BJ (cell line): ENCODE measurements at regions not wholly inside any gene's neighbourhood (a gene's known extent, or its start where the extent isn't known, plus 50 kb on each side); places are given as distances from the start of the nearest gene placed in this dataset.
"Not testable (repeated sequence)": the region's sequence is repeated elsewhere in the genome, so short reads cannot be mapped to it uniquely, and the experiment has no call there.

Experiments
- CTCF ChIA-PET: fragments of 350-600 bp; formaldehyde crosslinking; extraction: SDS; loops from one replicate; lab custom pipeline; 2021; ENCODE audit warnings: antibody characterized with exemption, inconsistent platforms; lab: Yijun Ruan, JAX
- POLR2A ChIA-PET: fragments of 300-600 bp; sonication (Branson Sonifier 250); formaldehyde crosslinking; extraction: SDS; loops from one replicate; lab custom pipeline; 2021; ENCODE audit warnings: antibody characterized with exemption; lab: Charles Lee
- DNase-seq: peaks from one replicate; pipeline ENCODE4 v3.0.0-alpha.2; 2011; ENCODE audit warnings: low read depth
- H3K27me3 ChIP-seq: 2 replicates; pipeline ENCODE4 v1.6.0; 2011; ENCODE audit warnings: low read length; ENCODE audit not compliant: control insufficient read depth, insufficient read depth
- H3K36me3 ChIP-seq: 2 replicates; pipeline ENCODE4 v1.5.1; 2011; ENCODE audit warnings: low read length; ENCODE audit not compliant: control insufficient read depth, insufficient read depth
- H3K4me3 ChIP-seq: 2 replicates; pipeline ENCODE4 v1.5.1; 2011; ENCODE audit warnings: low read depth, mild to moderate bottlenecking, control low read depth, low read length
- TF ChIP-seq, protein P1 (sequence below): IDR thresholded peaks from 2 replicates; pipeline ENCODE4 v1.5.1; 2011; ENCODE audit warnings: low read depth, mild to moderate bottlenecking, control low read depth, inconsistent platforms, low read length, moderate library complexity; ENCODE audit not compliant: insufficient read depth

GRCh38 chrX:129361576-129361975, 161.7 kb downstream of the SMARCA1 start:
- H3K4me3 ChIP-seq, result no peak overlapping the region
- no peak for DNase-seq
- H3K27me3 ChIP-seq, result no peaks in the 10 kb centered on the region
- TF ChIP-seq, protein P1, sequence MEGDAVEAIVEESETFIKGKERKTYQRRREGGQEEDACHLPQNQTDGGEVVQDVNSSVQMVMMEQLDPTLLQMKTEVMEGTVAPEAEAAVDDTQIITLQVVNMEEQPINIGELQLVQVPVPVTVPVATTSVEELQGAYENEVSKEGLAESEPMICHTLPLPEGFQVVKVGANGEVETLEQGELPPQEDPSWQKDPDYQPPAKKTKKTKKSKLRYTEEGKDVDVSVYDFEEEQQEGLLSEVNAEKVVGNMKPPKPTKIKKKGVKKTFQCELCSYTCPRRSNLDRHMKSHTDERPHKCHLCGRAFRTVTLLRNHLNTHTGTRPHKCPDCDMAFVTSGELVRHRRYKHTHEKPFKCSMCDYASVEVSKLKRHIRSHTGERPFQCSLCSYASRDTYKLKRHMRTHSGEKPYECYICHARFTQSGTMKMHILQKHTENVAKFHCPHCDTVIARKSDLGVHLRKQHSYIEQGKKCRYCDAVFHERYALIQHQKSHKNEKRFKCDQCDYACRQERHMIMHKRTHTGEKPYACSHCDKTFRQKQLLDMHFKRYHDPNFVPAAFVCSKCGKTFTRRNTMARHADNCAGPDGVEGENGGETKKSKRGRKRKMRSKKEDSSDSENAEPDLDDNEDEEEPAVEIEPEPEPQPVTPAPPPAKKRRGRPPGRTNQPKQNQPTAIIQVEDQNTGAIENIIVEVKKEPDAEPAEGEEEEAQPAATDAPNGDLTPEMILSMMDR, result no peak
- no peaks in the 10 kb centered on the region for H3K36me3 ChIP-seq
- ChIA-PET CTCF (interaction anchor here (1.2 to 1.7 kb wide), 2 partner anchors 13 to 43 kb away, joined by 4 read pairs; no protein-coding TSS in a partner anchor), POLR2A (no interaction called here)

- H3K27me3 ChIP-seq, result no peaks in the 10 kb centered on the region
- TF ChIP-seq, protein P1, result peak; percentile 39
- DNase-seq, result no peak
- ChIA-PET CTCF (no interaction called here), POLR2A (no interaction called here)
- H3K4me3 ChIP-seq, result no peak overlapping the region
- no peaks in the 10 kb centered on the region for H3K36me3 ChIP-seq
Observed at GRCh38 chrX:129360175-129360574, 163.1 kb downstream of the SMARCA1 start.

DNA sequence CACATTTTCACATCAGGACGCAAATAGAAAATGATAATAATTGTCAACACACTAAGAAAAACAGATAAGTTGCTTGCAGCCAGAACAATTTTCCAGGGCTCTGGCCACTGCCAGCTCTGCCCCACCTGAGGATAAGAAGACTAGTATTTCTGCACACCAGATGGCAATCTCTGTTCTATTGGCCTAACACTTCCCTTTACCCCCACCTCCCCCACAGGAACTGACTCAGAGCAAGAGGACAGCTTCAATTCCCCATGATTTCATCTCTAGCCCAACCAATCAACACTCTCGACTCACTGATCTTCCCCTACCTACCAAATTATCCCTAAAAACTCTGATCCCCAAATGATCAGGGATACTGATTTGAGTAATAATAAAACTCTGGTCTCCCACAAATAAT, 164.0 kb downstream of the SMARCA1 start:
- POLR2A ChIA-PET, result no interaction called here
- Histone ChIP-seq H3K4me3 (no peak overlapping the region), H3K36me3 (no peaks in the 10 kb centered on the region), H3K27me3 (no peaks in the 10 kb centered on the region)
- no peak for DNase-seq
- CTCF ChIA-PET, result no interaction called here
- TF ChIP-seq, protein P1, result no peak

- CTCF ChIA-PET, POLR2A ChIA-PET, H3K27me3 ChIP-seq, H3K36me3 ChIP-seq, DNase-seq, H3K4me3 ChIP-seq: not testable (repeated sequence)
Observed at GRCh38 chrX:129357428-129357827, 165.9 kb downstream of the SMARCA1 start.

- H3K4me3 ChIP-seq, result no peak overlapping the region
- TF ChIP-seq, protein P1, result no peak
- DNase-seq, result no peak
- no peaks in the 10 kb centered on the region for H3K36me3 ChIP-seq
- H3K27me3 ChIP-seq, result no peaks in the 10 kb centered on the region
- POLR2A ChIA-PET, result no interaction called here
- CTCF ChIA-PET, result no interaction called here
Observed at GRCh38 chrX:129347291-129347690, 176.0 kb downstream of the SMARCA1 start.

DNA sequence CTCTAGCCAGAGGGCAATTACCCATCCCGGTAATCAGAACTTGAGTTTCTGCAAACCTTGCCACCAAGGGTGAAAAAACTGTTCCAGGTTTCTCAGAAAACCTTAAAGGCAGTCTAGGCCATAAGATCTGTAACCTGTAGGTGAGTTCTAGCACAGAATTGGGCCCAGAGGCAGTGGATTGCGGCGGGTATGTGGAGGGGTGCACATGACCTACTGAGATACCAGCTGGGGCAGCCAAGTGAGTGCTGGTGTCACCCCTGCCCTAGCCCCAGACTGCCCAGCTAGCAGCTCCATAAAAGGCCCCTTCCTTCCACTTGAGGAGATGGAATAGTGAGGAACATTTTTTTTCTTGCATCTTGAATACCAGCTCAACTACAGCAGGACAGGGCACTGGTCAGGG, 176.7 kb downstream of the SMARCA1 start:
- POLR2A ChIA-PET, result no interaction called here
- Histone ChIP-seq H3K4me3 (no peak overlapping the region), H3K36me3 (no peaks in the 10 kb centered on the region), H3K27me3 (no peaks in the 10 kb centered on the region)
- DNase-seq, result no peak
- CTCF ChIA-PET, result no interaction called here
- TF ChIP-seq, protein P1, result no peak

- H3K4me3 ChIP-seq, DNase-seq, POLR2A ChIA-PET, CTCF ChIA-PET, H3K27me3 ChIP-seq, H3K36me3 ChIP-seq: not testable (repeated sequence)
Observed at GRCh38 chrX:129337264-129337663, 186.0 kb downstream of the SMARCA1 start.
